HCT116 (cell line): ENCODE measurements at regions not wholly inside any gene's neighbourhood (a gene's known extent, or its start where the extent isn't known, plus 50 kb on each side); places are given as distances from the start of the nearest gene placed in this dataset.

ENCODE experiments used
- ATAC-seq: fragments of 200-7000 bp; cut with Tn5 transposase; 2 replicates; pipeline ENCODE4 v1.9.1; 2020; ENCODE audit warnings: mild to moderate bottlenecking, moderate library complexity
- BruUV-seq: library from RNA; stranded (reverse); fragments of 400-500 nt; replicated peaks from 2 replicates; lab custom pipeline; 2021; lab: Mats Ljungman, UMichigan
- CTCF ChIA-PET: fragments of 300-600 bp; sonication (Branson Sonifier 250); formaldehyde crosslinking; loops from one replicate; lab custom pipeline; 2021; ENCODE audit warnings: antibody characterized with exemption; lab: Charles Lee
- POLR2A ChIA-PET: fragments of 300-600, 350-600 bp; sonication (Branson Sonifier 250); formaldehyde crosslinking; loops from one replicate; lab custom pipeline; 2021; ENCODE audit warnings: antibody characterized with exemption; lab: Charles Lee
- RAD21 ChIA-PET, 2 experiments: fragments of 300-600 bp; sonication (Branson Sonifier 250); formaldehyde crosslinking; loops; one replicate each; lab custom pipeline; 2023; ENCODE audit warnings: low total read pairs in 2 of 2; ENCODE audit not compliant: uncharacterized antibody in 2 of 2, unreplicated experiment in 2 of 2, low non-redundant PET in 1 of 2; lab: Charles Lee
- DNase-seq: peaks from one replicate; pipeline ENCODE4 v3.0.0-alpha.2; 2010; ENCODE audit warnings: low read depth, low spot score
- H2AFZ ChIP-seq: fragments of 200-600 bp; shearing (Covaris generic), sonication (generic); 2 replicates; pipeline ENCODE4 v1.6.1; 2017; ENCODE audit warnings: low read depth, mixed run types, mixed read lengths, antibody characterized with exemption, low read length; ENCODE audit not compliant: poor library complexity, severe bottlenecking
- H3K27ac ChIP-seq: 2 replicates; pipeline ENCODE4 v1.5.1; 2012; ENCODE audit warnings: low read depth, low read length
- H3K27me3 ChIP-seq: fragments of 200-600 bp; sonication (generic); 2 replicates; pipeline ENCODE4 v1.6.1; 2016; ENCODE audit warnings: mixed run types, low read length, mixed read lengths; ENCODE audit not compliant: insufficient read depth
- H3K36me3 ChIP-seq, 2 experiments: fragments of 200-500 bp in 1 of 2; fragments of 200-600 bp in 1 of 2; sonication (Bioruptor generic) in 1 of 2; sonication (generic) in 1 of 2; 2 replicates each; pipeline versions ENCODE4 v1.5.1 to v1.6.1; 2014 to 2016; ENCODE audit warnings: low read length in 2 of 2, inconsistent platforms in 1 of 2, mixed read lengths in 1 of 2, mixed run types in 1 of 2; ENCODE audit not compliant: insufficient read depth in 2 of 2, control insufficient read depth in 1 of 2
- H3K4me1 ChIP-seq, 2 experiments: fragments of 200-600 bp in 1 of 2; sonication (generic) in 1 of 2; 2 replicates each; pipeline versions ENCODE4 v1.5.1 to v1.6.1; 2012 to 2017; ENCODE audit warnings: low read length in 2 of 2, inconsistent platforms in 1 of 2, mild to moderate bottlenecking in 1 of 2, mixed read lengths in 1 of 2, mixed run types in 1 of 2, moderate library complexity in 1 of 2; ENCODE audit not compliant: insufficient read depth in 2 of 2, control insufficient read depth in 1 of 2
- H3K4me2 ChIP-seq: fragments of 200-600 bp; sonication (generic); 2 replicates; pipeline ENCODE4 v1.6.1; 2017; ENCODE audit warnings: mixed run types, low read length, mixed read lengths
- H3K4me3 ChIP-seq, 2 experiments: fragments of 200-600 bp in 1 of 2; sonication (generic) in 1 of 2; replicated peaks in 1 of 2; 2 replicates each; pipeline ENCODE4 v1.5.1; 2011 to 2016; ENCODE audit warnings: low read length in 2 of 2, control low read depth in 1 of 2, low read depth in 1 of 2, mild to moderate bottlenecking in 1 of 2, mixed read lengths in 1 of 2, mixed run types in 1 of 2
- H3K79me2 ChIP-seq: fragments of 200-600 bp; sonication (generic); 2 replicates; pipeline ENCODE4 v1.6.1; 2017; ENCODE audit warnings: mild to moderate bottlenecking, mixed run types, low read length, moderate library complexity, mixed read lengths; ENCODE audit not compliant: insufficient read depth
- H3K9ac ChIP-seq: fragments of 200-600 bp; sonication (generic); 2 replicates; pipeline ENCODE4 v1.6.1; 2016; ENCODE audit warnings: low read length, mixed read lengths
- H3K9me2 ChIP-seq: fragments of 200-600 bp; sonication (generic), shearing (Covaris generic); 2 replicates; pipeline ENCODE4 v1.6.1; 2017; ENCODE audit warnings: mixed run types, mild to moderate bottlenecking, moderate library complexity; ENCODE audit not compliant: insufficient read depth
- H3K9me3 ChIP-seq, 2 experiments: fragments of 200-500 bp in 1 of 2; fragments of 200-600 bp in 1 of 2; sonication (Bioruptor generic) in 1 of 2; sonication (generic) in 1 of 2; 2 replicates each; pipeline ENCODE4 v1.6.1; 2014 to 2017; ENCODE audit warnings: low read length in 2 of 2, mixed read lengths in 2 of 2, inconsistent platforms in 1 of 2, low read depth in 1 of 2, mild to moderate bottlenecking in 1 of 2, mixed run types in 1 of 2, moderate library complexity in 1 of 2; ENCODE audit not compliant: control insufficient read depth in 1 of 2, insufficient read depth in 1 of 2
- H4K20me1 ChIP-seq: fragments of 200-600 bp; sonication (generic), shearing (Covaris generic); 2 replicates; pipeline ENCODE4 v1.6.1; 2017; ENCODE audit warnings: mixed run types, mild to moderate bottlenecking, moderate library complexity; ENCODE audit not compliant: insufficient read depth
- CEBPB ChIP-seq: IDR thresholded peaks from 2 replicates; pipeline ENCODE4 v1.6.1; 2012; ENCODE audit warnings: low read depth
- CTCF ChIP-seq, 3 experiments: fragments of 200-600 bp in 1 of 3; sonication (generic) in 1 of 3; IDR thresholded peaks in 2 of 3; conservative IDR thresholded peaks in 1 of 3; 2 replicates each; pipeline ENCODE4 v1.5.1; 2012 to 2017; ENCODE audit warnings: low read depth in 2 of 3, low read length in 2 of 3, antibody characterized with exemption in 1 of 3, borderline replicate concordance in 1 of 3, control low read depth in 1 of 3, mild to moderate bottlenecking in 1 of 3, mixed read lengths in 1 of 3, mixed run types in 1 of 3, moderate library complexity in 1 of 3; ENCODE audit not compliant: insufficient read depth in 1 of 3
- ELF1 ChIP-seq: IDR thresholded peaks from 2 replicates; pipeline ENCODE4 v1.6.1; 2012; ENCODE audit warnings: low read depth, borderline replicate concordance
- EZH2 ChIP-seq: fragments of 200-600 bp; sonication (generic); IDR thresholded peaks from 2 replicates; pipeline ENCODE4 v1.6.1; 2017; ENCODE audit warnings: antibody characterized with exemption, mixed run types
- EZH2phosphoT487 ChIP-seq: fragments of 200-600 bp; IDR thresholded peaks from 2 replicates; pipeline ENCODE4 v1.6.1; 2018; ENCODE audit warnings: antibody characterized with exemption, borderline replicate concordance
- FOSL1 ChIP-seq: IDR thresholded peaks from 2 replicates; pipeline ENCODE4 v1.6.1; 2012; ENCODE audit warnings: low read depth
- JUND ChIP-seq: IDR thresholded peaks from 2 replicates; pipeline ENCODE4 v1.6.1; 2012
- POLR2A ChIP-seq: IDR thresholded peaks from 2 replicates; pipeline ENCODE4 v1.7.0; 2011; ENCODE audit warnings: borderline replicate concordance; ENCODE audit not compliant: insufficient read depth, insufficient read length; ENCODE audit errors: extremely low read depth
- POLR2AphosphoS5 ChIP-seq: IDR thresholded peaks from 2 replicates; pipeline ENCODE4 v1.6.1; 2011; ENCODE audit warnings: mild to moderate bottlenecking, low read depth, low read length, moderate library complexity
- RAD21 ChIP-seq: IDR thresholded peaks from 2 replicates; pipeline ENCODE4 v1.6.1; 2012; ENCODE audit warnings: low read depth, mild to moderate bottlenecking
- REST ChIP-seq: IDR thresholded peaks from 2 replicates; pipeline ENCODE4 v1.6.1; 2012; ENCODE audit warnings: low read depth
- SIN3A ChIP-seq: IDR thresholded peaks from 2 replicates; pipeline ENCODE4 v1.6.1; 2012; ENCODE audit warnings: low read depth
- SP1 ChIP-seq: IDR thresholded peaks from 2 replicates; pipeline ENCODE4 v1.6.1; 2012; ENCODE audit warnings: low read depth
- SRF ChIP-seq: IDR thresholded peaks from 2 replicates; pipeline ENCODE4 v1.6.1; 2012; ENCODE audit warnings: low read depth
- TCF7L2 ChIP-seq: IDR thresholded peaks from 2 replicates; pipeline ENCODE4 v1.7.0; 2011; ENCODE audit warnings: borderline replicate concordance, inconsistent platforms; ENCODE audit not compliant: insufficient read depth, insufficient read length; ENCODE audit errors: extremely low read depth
- YY1 ChIP-seq: IDR thresholded peaks from 2 replicates; pipeline ENCODE4 v1.6.1; 2011; ENCODE audit warnings: low read length, low read depth, moderate library complexity, mild to moderate bottlenecking; ENCODE audit not compliant: insufficient replicate concordance; ENCODE audit errors: extremely low read depth
- ZBTB33 ChIP-seq: IDR thresholded peaks from 2 replicates; pipeline ENCODE4 v1.6.1; 2011; ENCODE audit warnings: mild to moderate bottlenecking, low read length, moderate library complexity; ENCODE audit not compliant: insufficient replicate concordance; ENCODE audit errors: extremely low read depth
- ZFX ChIP-seq: fragments of 450-650 bp; IDR thresholded peaks from 2 replicates; pipeline ENCODE4 v1.6.1; 2017
- ZNF274 ChIP-seq: fragments of 200-500 bp; sonication (Bioruptor generic); IDR thresholded peaks from 2 replicates; pipeline ENCODE4 v1.6.1; 2014; ENCODE audit warnings: mild to moderate bottlenecking, low read depth, low read length, inconsistent platforms
- intact Hi-C: fragments of 100-400 bp; cut with micrococcal nuclease; formaldehyde crosslinking; loops from 2 replicates; pipeline ENCODE4 v1.10.0; 2022

GRCh38 chr15:95556866-95557225 lies 773.7 kb upstream of the NR2F2 start:
- Histone ChIP-seq H4K20me1 (no peaks in the 10 kb centered on the region), H3K4me1 (peaks cover 29 to 41% of the 10 kb centered on the region in 2 experiments), H3K27ac (peak overlapping the region; percentile 30), H2AFZ (peak overlapping the region; percentile 32), H3K9ac (peak overlapping the region; percentile 26), H3K9me3 (no peaks in the 10 kb centered on the region), H3K4me2 (peak overlapping the region; percentile 77), H3K27me3 (no peaks in the 10 kb centered on the region), H3K9me2 (peaks cover 3% of the 10 kb centered on the region; the same call in 1 of the 2 replicates), H3K4me3 (no peak overlapping the region), H3K36me3 (no peaks in the 10 kb centered on the region), H3K79me2 (no peaks in the 10 kb centered on the region)
- intact Hi-C loops: loop anchor here (5.0 to 10.0 kb wide), 3 partner anchors 300 to 770 kb away; no protein-coding TSS in a partner anchor
- RAD21 ChIA-PET: no interaction called here
- ATAC-seq (no peak; the same call in none of the 2 replicates), DNase-seq (peak; percentile 3)
- no TSS peak for BruUV-seq
- TF ChIP-seq ZNF274 (no peak), RAD21 (no peak), TCF7L2 (no peak), FOSL1 (no peak), YY1 (no peak), POLR2AphosphoS5 (no peak), POLR2A (no peak), EZH2 (no peak), ZBTB33 (no peak), SP1 (no peak), ELF1 (no peak), CTCF (IDR thresholded peaks at IDR 0.05 in 2 of 3, conservative IDR thresholded peaks at IDR 0.05 in 1 of 3; ENCODE audit: borderline replicate concordance in 1 of 3, insufficient read depth in 1 of 3, low read depth in 2 of 3, low read length in 2 of 3) (no peak), CEBPB (no peak), EZH2phosphoT487 (no peak), ZFX (no peak), SIN3A (no peak), SRF (no peak), JUND (no peak), REST (no peak)
- POLR2A ChIA-PET: interaction anchor here (1.4 kb wide), 1 partner anchor 20 kb away, joined by 3 read pairs; no protein-coding TSS in a partner anchor
- CTCF ChIA-PET: no interaction called here
